A673 (cell line): ENCODE measurements at regions not wholly inside any gene's neighbourhood (a gene's known extent, or its start where the extent isn't known, plus 50 kb on each side); places are given as distances from the start of the nearest gene placed in this dataset.

ENCODE experiments used
- CTCF ChIP-seq: fragments of 300-800, 200-600 bp; sonication (generic); conservative IDR thresholded peaks from 2 replicates; pipeline ENCODE4 v1.5.1; 2017; ENCODE audit warnings: low read depth, mild to moderate bottlenecking, antibody characterized with exemption, low read length, moderate library complexity, mixed read lengths
- EZH2 ChIP-seq: fragments of 200-600 bp; sonication (generic); IDR thresholded peaks from 2 replicates; pipeline ENCODE4 v1.6.1; 2017; ENCODE audit warnings: borderline replicate concordance, low read depth, mild to moderate bottlenecking, mixed read lengths, antibody characterized with exemption, low read length; ENCODE audit not compliant: poor library complexity, severe bottlenecking

- no peak for TF ChIP-seq CTCF
- no peak for TF ChIP-seq EZH2
These were observed 197.3 kb downstream of the SOX11 start for GRCh38 chr2:5889519-5889918.
